SK-N-MC (cell line): ENCODE measurements at regions not wholly inside any gene's neighbourhood (a gene's known extent, or its start where the extent isn't known, plus 50 kb on each side); places are given as distances from the start of the nearest gene placed in this dataset.

Experiments used
- DNase-seq: peaks from one replicate; pipeline ENCODE4 v3.0.0-alpha.2; 2011; ENCODE audit warnings: low read depth, low spot score
- H3K27ac ChIP-seq: fragments of 200-600 bp; sonication (generic); 2 replicates; pipeline ENCODE4 v1.5.1; 2016; ENCODE audit warnings: mixed run types
- H3K36me3 ChIP-seq: fragments of 200-600 bp; sonication (generic); 2 replicates; pipeline ENCODE4 v1.6.1; 2017; ENCODE audit warnings: antibody characterized with exemption, low read length, mixed read lengths; ENCODE audit not compliant: insufficient read depth
- H3K4me3 ChIP-seq: fragments of 200-600 bp; sonication (generic); 2 replicates; pipeline ENCODE4 v1.5.1; 2016
- H3K9ac ChIP-seq: fragments of 200-600 bp; sonication (generic); 2 replicates; pipeline ENCODE4 v1.8.0; 2017; ENCODE audit warnings: mixed run types, mixed read lengths; ENCODE audit not compliant: insufficient read length
- H3K9me3 ChIP-seq: fragments of 200-600 bp; sonication (generic); 2 replicates; pipeline ENCODE4 v1.6.1; 2017; ENCODE audit warnings: low read depth, mild to moderate bottlenecking, antibody characterized with exemption, low read length, moderate library complexity, mixed read lengths
- EZH2 ChIP-seq: fragments of 200-600 bp; sonication (generic); IDR thresholded peaks from one replicate; pipeline ENCODE4 v1.6.1; 2017; ENCODE audit warnings: antibody characterized with exemption
- FOXP2 ChIP-seq: optimal IDR thresholded peaks from 2 replicates; pipeline ENCODE3; 2011; ENCODE audit warnings: mild to moderate bottlenecking, moderate library complexity; ENCODE audit not compliant: insufficient read depth; ENCODE audit errors: extremely low read length, control extremely low read depth
- POLR2AphosphoS5 ChIP-seq: IDR thresholded peaks from 2 replicates; pipeline ENCODE4 v1.6.1; 2012; ENCODE audit warnings: mild to moderate bottlenecking, low read depth, low read length, borderline replicate concordance

DNA sequence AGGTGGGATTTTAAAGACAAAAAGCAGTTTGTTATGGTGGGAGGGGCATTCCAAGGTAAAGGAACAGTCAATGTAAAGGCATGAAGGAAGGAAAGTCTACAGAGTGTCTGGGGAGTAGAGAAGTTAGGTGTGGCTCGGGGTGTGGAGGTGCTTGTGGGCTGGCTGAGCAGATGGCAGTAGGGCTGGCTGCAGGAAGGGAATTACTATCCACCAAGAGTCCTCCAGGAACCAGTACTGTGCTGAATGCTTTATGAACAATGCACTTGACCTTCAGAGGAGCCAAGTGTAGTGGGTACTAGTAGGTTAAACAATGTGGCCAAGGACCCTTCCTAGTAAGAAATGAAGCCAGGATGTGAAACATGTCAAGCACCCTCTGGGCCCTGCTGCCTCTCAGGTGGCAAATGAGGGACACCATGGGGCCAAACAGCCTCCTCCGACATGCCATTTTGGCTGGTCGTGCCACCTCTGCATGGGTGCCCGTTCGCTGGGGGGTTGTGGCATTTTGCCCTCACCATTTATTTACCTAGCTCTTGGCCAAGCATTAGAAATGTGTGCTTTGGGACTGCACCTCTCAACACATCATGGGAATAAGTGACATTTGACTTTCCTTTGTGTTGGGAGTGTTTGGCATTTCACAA, 123.6 kb upstream of the TENM4 start:
- no peaks in the 10 kb centered on the region for H3K9me3 ChIP-seq
- TF ChIP-seq EZH2 (no peak), POLR2AphosphoS5 (no peak), FOXP2 (no peak)

GRCh38 chr11:79561496-79561895, 120.7 kb upstream of the TENM4 start:
- no peak overlapping the region for H3K27ac ChIP-seq
- H3K4me3 ChIP-seq, result no peak overlapping the region
- no peaks in the 10 kb centered on the region for H3K36me3 ChIP-seq
- no peak for TF ChIP-seq EZH2
- TF ChIP-seq POLR2AphosphoS5, result no peak
- no peak for TF ChIP-seq FOXP2
- DNase-seq, result no peak
- H3K9ac ChIP-seq, result no peak overlapping the region
- H3K9me3 ChIP-seq, result no peaks in the 10 kb centered on the region

More for the DNA sequence above, 123.6 kb upstream of the TENM4 start:
- Histone ChIP-seq H3K36me3 (no peaks in the 10 kb centered on the region), H3K4me3 (no peak overlapping the region), H3K27ac (no peak overlapping the region), H3K9ac (no peak overlapping the region)
- no peak for DNase-seq

- H3K9ac ChIP-seq, result no peak overlapping the region
- TF ChIP-seq POLR2AphosphoS5 (no peak), EZH2 (no peak), FOXP2 (no peak)
- no peaks in the 10 kb centered on the region for H3K36me3 ChIP-seq
- no peak for DNase-seq
- no peaks in the 10 kb centered on the region for H3K9me3 ChIP-seq
- no peak overlapping the region for H3K27ac ChIP-seq
- no peak overlapping the region for H3K4me3 ChIP-seq
These were observed 110.0 kb upstream of the TENM4 start for GRCh38 chr11:79550809-79551208.

GRCh38 chr11:79547256-79547655, 106.4 kb upstream of the TENM4 start:
- H3K4me3 ChIP-seq, result no peak overlapping the region
- H3K9me3 ChIP-seq, result no peaks in the 10 kb centered on the region
- TF ChIP-seq FOXP2 (no peak), POLR2AphosphoS5 (no peak), EZH2 (no peak)
- no peaks in the 10 kb centered on the region for H3K36me3 ChIP-seq
- H3K27ac ChIP-seq, result no peak overlapping the region
- H3K9ac ChIP-seq, result no peak overlapping the region
- no peak for DNase-seq

DNA sequence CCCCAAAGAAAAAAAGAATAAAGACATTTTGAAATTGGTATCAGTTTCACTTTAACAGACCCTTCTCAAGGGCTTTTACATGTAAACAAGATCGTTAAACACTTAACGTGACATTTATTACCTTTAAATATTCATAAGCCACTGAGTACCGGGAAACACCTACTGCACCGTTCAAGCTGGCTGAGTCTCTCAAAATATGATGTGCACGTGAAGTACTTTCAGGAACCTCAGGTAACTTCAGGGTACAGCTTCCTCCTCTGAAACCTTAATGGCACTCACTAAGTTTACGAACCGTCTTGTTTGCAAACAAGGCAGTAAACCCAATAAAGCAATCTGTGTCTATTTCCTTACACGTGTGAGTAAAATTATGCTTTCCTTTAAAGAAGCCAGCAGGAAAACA, 105.5 kb upstream of the TENM4 start:
- DNase-seq, result no peak

DNA sequence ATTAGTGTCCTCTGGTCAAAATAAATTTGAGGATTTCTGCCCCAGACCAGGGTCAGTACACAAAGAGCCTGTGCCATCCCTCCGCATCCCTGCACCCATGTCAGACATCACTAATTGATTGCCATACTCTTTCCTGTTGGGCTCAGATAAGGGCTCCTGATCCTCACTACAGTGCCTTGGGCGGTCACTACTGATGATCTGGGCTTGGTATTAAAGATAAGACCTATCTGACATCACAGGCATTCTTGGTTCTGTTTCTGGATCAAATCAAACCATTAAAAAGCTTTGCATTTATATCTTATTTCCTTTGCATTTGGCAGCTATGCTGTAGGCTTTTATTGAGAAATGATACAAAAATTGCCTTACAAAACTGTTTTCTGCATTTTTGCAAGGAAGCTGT, 103.5 kb upstream of the TENM4 start:
- Histone ChIP-seq H3K9me3 (no peaks in the 10 kb centered on the region), H3K27ac (no peak overlapping the region), H3K4me3 (no peak overlapping the region), H3K36me3 (no peaks in the 10 kb centered on the region), H3K9ac (no peak overlapping the region)
- TF ChIP-seq FOXP2, result no peak
- DNase-seq, result no peak

More for the DNA sequence above, 105.5 kb upstream of the TENM4 start:
- Histone ChIP-seq H3K9ac (no peak overlapping the region), H3K4me3 (no peak overlapping the region), H3K36me3 (no peaks in the 10 kb centered on the region), H3K9me3 (no peaks in the 10 kb centered on the region), H3K27ac (no peak overlapping the region)
- no peak for TF ChIP-seq POLR2AphosphoS5
- TF ChIP-seq EZH2, result no peak
- TF ChIP-seq FOXP2, result no peak

GRCh38 chr11:79543101-79543500, 102.3 kb upstream of the TENM4 start:
- Histone ChIP-seq H3K9me3 (no peaks in the 10 kb centered on the region), H3K36me3 (no peaks in the 10 kb centered on the region), H3K4me3 (no peak overlapping the region), H3K27ac (no peak overlapping the region), H3K9ac (no peak overlapping the region)
- TF ChIP-seq EZH2, result no peak
- DNase-seq, result no peak

- Histone ChIP-seq H3K4me3 (no peak overlapping the region), H3K9me3 (no peaks in the 10 kb centered on the region), H3K27ac (no peak overlapping the region), H3K36me3 (no peaks in the 10 kb centered on the region), H3K9ac (no peak overlapping the region)
- TF ChIP-seq FOXP2, result no peak
- TF ChIP-seq POLR2AphosphoS5, result no peak
- no peak for TF ChIP-seq EZH2
- DNase-seq, result no peak
These were observed 100.6 kb upstream of the TENM4 start for GRCh38 chr11:79541466-79541865.

DNA sequence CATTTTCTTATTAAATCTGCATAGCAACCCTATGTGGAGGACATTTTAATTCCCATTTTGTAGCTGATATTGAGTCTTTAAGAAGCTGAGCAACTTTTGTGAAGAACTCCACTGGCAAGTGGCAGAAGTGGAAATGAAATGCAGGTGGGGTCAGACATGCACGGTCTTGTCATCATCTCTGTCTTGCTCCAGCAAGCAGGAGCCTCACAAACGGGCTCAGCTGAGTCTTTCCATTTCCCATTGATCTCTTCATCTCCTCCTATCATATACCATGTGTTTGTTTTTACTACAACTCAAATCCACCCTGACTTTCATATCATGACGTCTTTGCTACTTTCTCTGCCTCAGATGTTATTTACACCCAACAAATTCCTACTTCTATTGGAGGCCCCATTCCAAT, 97.9 kb upstream of the TENM4 start:
- no peaks in the 10 kb centered on the region for H3K9me3 ChIP-seq
- no peak overlapping the region for H3K27ac ChIP-seq
- no peak for DNase-seq
- no peaks in the 10 kb centered on the region for H3K36me3 ChIP-seq
- no peak overlapping the region for H3K4me3 ChIP-seq
- H3K9ac ChIP-seq, result no peak overlapping the region
- TF ChIP-seq POLR2AphosphoS5, result no peak
- no peak for TF ChIP-seq FOXP2
- no peak for TF ChIP-seq EZH2
